Mesendoderm (in vitro differentiated cells): ENCODE measurements at regions not wholly inside any gene's neighbourhood (a gene's known extent, or its start where the extent isn't known, plus 50 kb on each side); places are given as distances from the start of the nearest gene placed in this dataset.

Experiments used
- DNase-seq: peaks from one replicate; pipeline ENCODE4 v3.0.0; 2013
- H2AK5ac ChIP-seq: 2 replicates; pipeline ENCODE4 v1.6.1; 2013; ENCODE audit warnings: low read length, inconsistent platforms
- H2BK120ac ChIP-seq: 2 replicates; pipeline ENCODE4 v1.6.1; 2013; ENCODE audit warnings: low read depth, mild to moderate bottlenecking, low read length, moderate library complexity, mixed read lengths
- H2BK15ac ChIP-seq: replicated peaks from 2 replicates; pipeline ENCODE4 v1.6.1; 2013; ENCODE audit warnings: low read depth, mild to moderate bottlenecking, moderate library complexity
- H2BK5ac ChIP-seq: 2 replicates; pipeline ENCODE4 v1.6.1; 2013; ENCODE audit warnings: low read length, inconsistent platforms
- H3K18ac ChIP-seq: 2 replicates; pipeline ENCODE4 v1.6.1; 2013; ENCODE audit warnings: mild to moderate bottlenecking, low read length, mixed read lengths
- H3K23ac ChIP-seq: one replicate; pipeline ENCODE4 v1.6.1; 2013; ENCODE audit warnings: low read length
- H3K27ac ChIP-seq: 2 replicates; pipeline ENCODE4 v1.5.1; 2013; ENCODE audit warnings: low read depth, mild to moderate bottlenecking, inconsistent platforms, low read length, moderate library complexity
- H3K27me3 ChIP-seq: 2 replicates; pipeline ENCODE4 v1.6.1; 2013; ENCODE audit warnings: low read length, control low read depth, mild to moderate bottlenecking, inconsistent platforms; ENCODE audit not compliant: insufficient read depth, poor library complexity
- H3K36me3 ChIP-seq: 2 replicates; pipeline ENCODE4 v1.6.1; 2013; ENCODE audit warnings: low read length, inconsistent platforms; ENCODE audit not compliant: control insufficient read depth, insufficient read depth
- H3K4ac ChIP-seq: one replicate; pipeline ENCODE4 v1.6.1; 2013; ENCODE audit warnings: low read depth, mild to moderate bottlenecking, low read length, moderate library complexity
- H3K4me1 ChIP-seq: 2 replicates; pipeline ENCODE4 v1.6.1; 2013; ENCODE audit warnings: low read depth, low read length, inconsistent platforms; ENCODE audit not compliant: control insufficient read depth
- H3K4me2 ChIP-seq: 2 replicates; pipeline ENCODE4 v1.6.1; 2013; ENCODE audit warnings: low read length
- H3K4me3 ChIP-seq: 2 replicates; pipeline ENCODE4 v1.5.1; 2013; ENCODE audit warnings: mild to moderate bottlenecking, low read length
- H3K56ac ChIP-seq: one replicate; pipeline ENCODE4 v1.6.1; 2013; ENCODE audit warnings: low read length
- H3K79me1 ChIP-seq: 2 replicates; pipeline ENCODE4 v1.6.1; 2013; ENCODE audit warnings: low read length, inconsistent platforms
- H3K79me2 ChIP-seq: 2 replicates; pipeline ENCODE4 v1.6.1; 2013; ENCODE audit warnings: mild to moderate bottlenecking, low read length; ENCODE audit not compliant: control insufficient read depth, insufficient read depth
- H3K9ac ChIP-seq: 2 replicates; pipeline ENCODE4 v1.6.1; 2013; ENCODE audit warnings: low read length, inconsistent platforms
- H4K5ac ChIP-seq: one replicate; pipeline ENCODE4 v1.6.1; 2013; ENCODE audit warnings: low read length
- H4K8ac ChIP-seq: one replicate; pipeline ENCODE4 v1.6.1; 2013; ENCODE audit warnings: low read depth, mild to moderate bottlenecking, control low read depth, low read length, moderate library complexity
- WGBS: extraction: QIAGEN DNeasy Blood & Tissue Kit; methylation state at CpG from one replicate; pipeline ENCODE4 v1.1.7; 2013; ENCODE audit warnings: low lambda C conversion rate, missing lambda C conversion rate; ENCODE audit not compliant: insufficient coverage; ENCODE audit errors: extremely low coverage; 5-methylcytosine and 5-hydroxymethylcytosine counted together

- no peak overlapping the region for H4K8ac ChIP-seq
- H2AK5ac ChIP-seq = no peak overlapping the region
- no peak overlapping the region for H3K23ac ChIP-seq
- H3K79me2 ChIP-seq = no peaks in the 10 kb centered on the region
- H2BK5ac ChIP-seq = no peak overlapping the region
- H3K4me1 ChIP-seq = no peaks in the 10 kb centered on the region
- H3K4me3 ChIP-seq = no peak overlapping the region
- H2BK120ac ChIP-seq = no peak overlapping the region
- no peaks in the 10 kb centered on the region for H3K79me1 ChIP-seq
- H3K4ac ChIP-seq = no peak overlapping the region
- H3K36me3 ChIP-seq = no peaks in the 10 kb centered on the region
- H3K56ac ChIP-seq = no peak overlapping the region
- no peak overlapping the region for H2BK15ac ChIP-seq
- no peak overlapping the region for H3K9ac ChIP-seq
- H3K27me3 ChIP-seq = no peaks in the 10 kb centered on the region
- no peak for DNase-seq
- H4K5ac ChIP-seq = no peak overlapping the region
- H3K27ac ChIP-seq = no peak overlapping the region
- no peak overlapping the region for H3K4me2 ChIP-seq
- no peak overlapping the region for H3K18ac ChIP-seq
Observed at GRCh38 chr3:22988566-22988965, 214.6 kb upstream of the UBE2E2 start.

GRCh38 chr3:22989716-22990115, 213.4 kb upstream of the UBE2E2 start:
- H4K8ac ChIP-seq = no peak overlapping the region
- H3K27me3 ChIP-seq = no peaks in the 10 kb centered on the region
- H4K5ac ChIP-seq = no peak overlapping the region
- no peak overlapping the region for H3K27ac ChIP-seq
- H3K4me3 ChIP-seq = no peak overlapping the region
- no peak overlapping the region for H2BK120ac ChIP-seq
- no peaks in the 10 kb centered on the region for H3K36me3 ChIP-seq
- no peak for DNase-seq
- H3K18ac ChIP-seq = no peak overlapping the region
- H2BK5ac ChIP-seq = no peak overlapping the region
- no peaks in the 10 kb centered on the region for H3K4me1 ChIP-seq
- H3K4me2 ChIP-seq = no peak overlapping the region
- H3K79me1 ChIP-seq = no peaks in the 10 kb centered on the region
- no peak overlapping the region for H3K23ac ChIP-seq
- WGBS = no CpG with 5 or more reads among the region's 17 CpGs
- H3K79me2 ChIP-seq = no peaks in the 10 kb centered on the region
- H3K56ac ChIP-seq = no peak overlapping the region
- H2AK5ac ChIP-seq = no peak overlapping the region
- H2BK15ac ChIP-seq = no peak overlapping the region
- H3K9ac ChIP-seq = no peak overlapping the region
- no peak overlapping the region for H3K4ac ChIP-seq

GRCh38 chr3:22990291-22991200, 212.6 kb upstream of the UBE2E2 start:
- Histone ChIP-seq H4K5ac (no peak overlapping the region), H3K79me1 (no peaks in the 10 kb centered on the region), H3K18ac (no peak overlapping the region), H4K8ac (no peak overlapping the region), H3K4me3 (no peak overlapping the region), H2AK5ac (no peak overlapping the region), H3K23ac (no peak overlapping the region), H3K4me1 (no peaks in the 10 kb centered on the region), H3K79me2 (no peaks in the 10 kb centered on the region), H2BK15ac (no peak overlapping the region), H3K4ac (no peak overlapping the region), H2BK120ac (no peak overlapping the region), H3K27ac (no peak overlapping the region), H3K27me3 (no peaks in the 10 kb centered on the region), H3K56ac (no peak overlapping the region), H3K36me3 (no peaks in the 10 kb centered on the region), H3K4me2 (no peak overlapping the region), H2BK5ac (no peak overlapping the region), H3K9ac (no peak overlapping the region)
- DNase-seq = no peak
- WGBS = no CpG with 5 or more reads among the region's 44 CpGs

GRCh38 chr3:22994781-22995180, 208.3 kb upstream of the UBE2E2 start:
- Histone ChIP-seq H3K4me2 (no peak overlapping the region), H3K36me3 (no peaks in the 10 kb centered on the region), H3K27me3 (no peaks in the 10 kb centered on the region), H3K4ac (no peak overlapping the region), H2BK5ac (no peak overlapping the region), H2AK5ac (no peak overlapping the region), H4K8ac (no peak overlapping the region), H3K79me1 (no peaks in the 10 kb centered on the region), H2BK120ac (no peak overlapping the region), H3K79me2 (no peaks in the 10 kb centered on the region), H3K56ac (no peak overlapping the region), H3K18ac (no peak overlapping the region), H3K27ac (no peak overlapping the region), H3K4me3 (no peak overlapping the region), H3K23ac (no peak overlapping the region), H3K9ac (no peak overlapping the region), H2BK15ac (no peak overlapping the region), H4K5ac (no peak overlapping the region), H3K4me1 (no peaks in the 10 kb centered on the region)
- DNase-seq = no peak
- WGBS = no CpG with 5 or more reads among the region's 2 CpGs

- Histone ChIP-seq H2AK5ac (no peak overlapping the region), H2BK120ac (no peak overlapping the region), H2BK15ac (no peak overlapping the region), H3K56ac (no peak overlapping the region), H3K79me1 (no peaks in the 10 kb centered on the region), H3K4me3 (no peak overlapping the region), H3K36me3 (no peaks in the 10 kb centered on the region), H3K27me3 (no peaks in the 10 kb centered on the region), H3K79me2 (no peaks in the 10 kb centered on the region), H4K8ac (no peak overlapping the region), H3K23ac (no peak overlapping the region), H2BK5ac (no peak overlapping the region), H3K9ac (no peak overlapping the region), H3K4me2 (no peak overlapping the region), H3K18ac (no peak overlapping the region), H3K4me1 (no peaks in the 10 kb centered on the region), H4K5ac (no peak overlapping the region), H3K27ac (no peak overlapping the region), H3K4ac (no peak overlapping the region)
- WGBS = no CpG with 5 or more reads among the region's 2 CpGs
- DNase-seq = peak; percentile 54
Observed at GRCh38 chr3:22996920-22997571, 206.1 kb upstream of the UBE2E2 start.
